H1 (cell line): ENCODE measurements at regions not wholly inside any gene's neighbourhood (a gene's known extent, or its start where the extent isn't known, plus 50 kb on each side); places are given as distances from the start of the nearest gene placed in this dataset.

Experiments
- BACH1 ChIP-seq: IDR thresholded peaks from 2 replicates; pipeline ENCODE4 v1.6.1; 2012; ENCODE audit warnings: low read length, improper control_type of control experiment
- FOSL1 ChIP-seq: IDR thresholded peaks from 2 replicates; pipeline ENCODE4 v1.6.1; 2011; ENCODE audit warnings: mild to moderate bottlenecking, low read depth, low read length, moderate library complexity; ENCODE audit not compliant: insufficient read depth
- TF ChIP-seq, protein P1 (sequence below): IDR thresholded peaks from 2 replicates; pipeline ENCODE4 v1.6.1; 2012; ENCODE audit warnings: inconsistent platforms

DNA sequence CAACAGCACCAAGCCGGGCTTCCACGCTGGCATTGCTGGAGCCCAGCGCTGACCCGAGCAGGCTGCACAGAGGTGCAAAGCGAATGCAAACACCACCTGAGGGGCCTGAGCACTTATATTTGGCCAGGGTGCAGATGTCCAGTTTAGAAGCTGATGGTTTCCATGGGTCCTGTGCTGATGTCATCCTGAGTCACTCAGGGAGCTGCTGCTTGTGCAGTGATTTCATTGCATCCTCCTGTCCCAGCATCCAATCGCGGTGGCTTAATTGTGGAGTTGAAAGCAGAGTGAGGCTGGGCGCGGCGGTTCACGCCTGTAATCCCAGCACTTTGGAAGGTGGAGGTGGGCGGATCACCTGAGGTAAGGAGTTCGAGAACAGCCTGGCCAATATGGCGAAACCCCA lies 410.2 kb upstream of the KLF6 start (continued):
- TF ChIP-seq, protein P1, sequence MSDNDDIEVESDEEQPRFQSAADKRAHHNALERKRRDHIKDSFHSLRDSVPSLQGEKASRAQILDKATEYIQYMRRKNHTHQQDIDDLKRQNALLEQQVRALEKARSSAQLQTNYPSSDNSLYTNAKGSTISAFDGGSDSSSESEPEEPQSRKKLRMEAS: no peak
- TF ChIP-seq BACH1 (no peak), FOSL1 (no peak)
